ENCODE measurements at regions not wholly inside any gene's neighbourhood (a gene's known extent, or its start where the extent isn't known, plus 50 kb on each side); places are given as distances from the start of the nearest gene placed in this dataset.

GRCh38 chr3:1007866-1008265 lies 85.0 kb upstream of the CNTN6 start:
- TF ChIP-seq CTCF (IDR thresholded peaks at IDR 0.05) (no peak), POLR2A (IDR thresholded peaks at IDR 0.05) (no peak)
- no peak for DNase-seq
- no peaks in the 10 kb centered on the region for H3K27me3 ChIP-seq
- no peaks in the 10 kb centered on the region for H3K4me1 ChIP-seq
- intact Hi-C loops (cut with DNase I): no loop called here
- no peak overlapping the region for H3K4me3 ChIP-seq
- H3K27ac ChIP-seq: no peak overlapping the region
- H3K9me3 ChIP-seq: no peaks in the 10 kb centered on the region
- no peaks in the 10 kb centered on the region for H3K36me3 ChIP-seq
- ATAC-seq: no peak
- 8% methylated on average over 1 of the region's 1 CpG for WGBS (ENCODE audit: insufficient coverage, low coverage, low lambda C conversion rate, missing lambda C conversion rate)

GRCh38 chr3:1010228-1010627 lies 82.6 kb upstream of the CNTN6 start:
- intact Hi-C loops (cut with DNase I): no loop called here
- ATAC-seq: no peak

GRCh38 chr3:1015826-1016225 lies 77.0 kb upstream of the CNTN6 start:
- ATAC-seq (no peak), DNase-seq (no peak)
- Histone ChIP-seq H3K27me3 (no peaks in the 10 kb centered on the region), H3K9me3 (no peaks in the 10 kb centered on the region), H3K27ac (no peak overlapping the region), H3K4me3 (no peak overlapping the region), H3K36me3 (no peaks in the 10 kb centered on the region), H3K4me1 (no peaks in the 10 kb centered on the region)
- TF ChIP-seq CTCF (IDR thresholded peaks at IDR 0.05) (no peak), POLR2A (IDR thresholded peaks at IDR 0.05) (no peak)
- intact Hi-C loops (cut with DNase I): no loop called here
- 45% methylated on average over 2 of the region's 2 CpGs for WGBS (ENCODE audit: insufficient coverage, low coverage, low lambda C conversion rate, missing lambda C conversion rate)

More at GRCh38 chr3:1010228-1010627, 82.6 kb upstream of the CNTN6 start:
- Histone ChIP-seq H3K27me3 (no peaks in the 10 kb centered on the region), H3K9me3 (no peaks in the 10 kb centered on the region), H3K4me1 (no peaks in the 10 kb centered on the region), H3K36me3 (no peaks in the 10 kb centered on the region), H3K4me3 (no peak overlapping the region), H3K27ac (no peak overlapping the region)
- DNase-seq: no peak
- WGBS (ENCODE audit: insufficient coverage, low coverage, low lambda C conversion rate, missing lambda C conversion rate): 44% methylated on average over 1 of the region's 1 CpG
- TF ChIP-seq POLR2A (IDR thresholded peaks at IDR 0.05): no peak
- TF ChIP-seq CTCF (IDR thresholded peaks at IDR 0.05): no peak

GRCh38 chr3:1017870-1018269 lies 75.0 kb upstream of the CNTN6 start:
- H3K9me3 ChIP-seq: no peaks in the 10 kb centered on the region

More at GRCh38 chr3:1017870-1018269, 75.0 kb upstream of the CNTN6 start:
- H3K36me3 ChIP-seq: no peaks in the 10 kb centered on the region
- H3K27ac ChIP-seq: no peak overlapping the region
- no peaks in the 10 kb centered on the region for H3K27me3 ChIP-seq
- DNase-seq (no peak), ATAC-seq (no peak)
- no peak overlapping the region for H3K4me3 ChIP-seq
- no peak for TF ChIP-seq POLR2A (IDR thresholded peaks at IDR 0.05)
- TF ChIP-seq CTCF (IDR thresholded peaks at IDR 0.05): no peak
- intact Hi-C loops (cut with DNase I): no loop called here
- no peaks in the 10 kb centered on the region for H3K4me1 ChIP-seq

Data from right lobe of liver (tissue), 6 donors.